GM18861 (cell line): ENCODE measurements at regions not wholly inside any gene's neighbourhood (a gene's known extent, or its start where the extent isn't known, plus 50 kb on each side); places are given as distances from the start of the nearest gene placed in this dataset.

Source experiments
- ATAC-seq: cut with Tn5 transposase; IDR thresholded peaks from one replicate; pipeline ENCODE4 v1.9.1; 2021; ENCODE audit not compliant: unreplicated experiment

- no peak for ATAC-seq
These were observed 149.9 kb upstream of the PAQR3 start for GRCh38 chr4:79088946-79089691.

- ATAC-seq = no peak
These were observed 147.8 kb upstream of the PAQR3 start for GRCh38 chr4:79087071-79087470.

DNA sequence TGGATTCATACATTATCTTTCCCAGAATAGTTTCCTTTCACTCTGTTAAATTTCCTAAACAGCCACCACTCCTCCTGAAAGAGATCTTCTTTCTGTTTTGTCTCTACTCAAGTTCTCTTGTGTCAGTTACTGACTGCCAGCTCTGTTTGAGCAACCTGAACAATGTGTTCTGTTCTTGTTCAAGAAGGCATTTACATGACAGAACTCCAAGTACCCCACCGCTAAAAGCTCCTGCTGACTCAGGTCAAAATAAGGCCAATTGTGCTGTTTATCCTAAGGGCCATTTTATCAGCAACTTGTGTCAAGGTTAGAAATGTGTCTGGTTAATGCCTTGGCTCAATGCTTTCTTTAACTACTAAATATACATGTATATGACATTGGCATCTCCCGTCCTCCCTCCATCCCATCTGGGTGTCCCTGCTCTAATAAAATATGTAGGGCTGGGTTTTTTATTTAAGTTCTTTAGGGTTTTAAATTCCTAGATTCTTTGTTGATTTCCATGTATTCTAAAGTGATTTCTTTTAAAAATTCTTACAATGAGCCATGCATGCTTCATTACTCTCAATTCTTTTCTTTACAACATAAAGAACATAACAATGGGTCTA, 144.3 kb upstream of the PAQR3 start:
- ATAC-seq = no peak

DNA sequence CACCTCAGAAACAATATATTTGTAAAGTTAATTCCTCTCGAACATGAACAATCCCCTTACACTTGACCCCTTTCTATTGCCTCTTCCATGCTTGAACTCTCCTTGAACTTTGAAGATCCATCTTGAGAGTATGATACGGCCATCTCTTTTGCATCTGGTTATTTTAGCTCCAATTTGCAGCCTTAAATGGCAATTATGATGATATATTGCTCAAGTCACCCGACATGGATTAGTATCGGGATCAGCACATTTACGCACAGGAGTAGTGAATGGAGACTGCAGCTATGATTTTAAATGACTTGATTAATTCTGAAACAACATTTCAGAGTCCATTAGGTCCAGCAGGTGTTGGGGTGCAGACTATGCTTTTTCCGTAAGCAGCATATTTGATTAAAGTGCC, 143.8 kb upstream of the PAQR3 start:
- no peak for ATAC-seq

DNA sequence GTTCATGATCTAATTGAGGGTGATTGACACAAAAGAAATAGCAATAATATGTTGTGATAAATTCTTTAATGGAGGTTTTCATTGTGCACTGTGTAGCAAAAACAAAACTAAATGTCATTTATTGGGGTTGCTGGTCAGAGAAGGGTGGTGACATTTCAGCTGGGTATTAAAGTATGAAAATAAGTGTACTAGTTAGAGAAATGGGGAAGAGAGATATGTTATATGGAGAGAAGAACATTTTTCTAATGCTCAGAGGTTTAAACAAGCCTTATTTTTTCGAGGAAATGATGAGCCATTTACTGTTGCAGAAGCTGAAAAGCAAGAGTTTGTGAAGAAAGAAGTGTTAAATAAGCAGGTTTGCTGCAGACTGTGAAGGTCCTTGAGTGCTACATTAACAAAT, 142.7 kb upstream of the PAQR3 start:
- no peak for ATAC-seq

DNA sequence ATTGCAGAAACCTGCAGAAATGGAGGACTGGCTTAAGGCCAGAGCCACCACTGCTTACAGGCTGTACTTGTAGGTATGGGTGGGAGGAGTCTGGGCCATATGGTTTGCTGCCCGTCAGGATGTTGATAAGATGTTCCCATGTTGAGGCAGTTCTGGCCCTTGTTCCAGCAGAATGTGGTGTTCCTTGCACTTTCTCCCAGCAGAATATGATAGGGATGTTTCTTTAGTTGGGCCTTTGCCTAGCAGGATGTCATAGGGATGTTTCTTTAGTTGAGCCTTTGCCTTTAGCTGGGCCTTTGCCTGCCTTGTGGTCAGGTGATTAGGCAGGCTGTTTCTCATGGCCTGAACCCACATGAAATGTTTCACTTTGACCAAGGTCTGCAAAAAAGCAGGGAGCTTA, 139.1 kb upstream of the PAQR3 start:
- no peak for ATAC-seq

- no peak for ATAC-seq
These were observed 134.8 kb upstream of the PAQR3 start for GRCh38 chr4:79074040-79074439.

- no peak for ATAC-seq
These were observed 134.2 kb upstream of the PAQR3 start for GRCh38 chr4:79073471-79073870.

GRCh38 chr4:79065262-79065661, 126.0 kb upstream of the PAQR3 start:
- ATAC-seq = no peak

DNA sequence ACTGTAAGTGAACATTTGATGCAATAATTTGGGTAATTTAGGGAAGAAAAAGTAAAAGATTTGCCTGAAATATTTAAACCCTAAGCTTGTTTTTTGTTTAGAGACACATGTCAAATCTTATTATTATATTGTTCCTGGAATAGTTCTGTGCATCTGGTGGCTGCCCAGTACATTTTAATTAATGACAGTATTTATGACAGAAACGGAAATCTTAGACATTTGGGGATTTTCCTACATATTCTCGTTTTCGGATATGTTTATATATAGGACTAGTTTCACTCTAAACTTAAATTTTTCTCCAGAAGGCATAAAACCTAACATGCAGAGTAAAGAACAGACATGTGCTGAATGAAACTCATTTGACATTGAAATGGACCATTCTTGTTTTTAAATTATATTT, 125.6 kb upstream of the PAQR3 start:
- no peak for ATAC-seq

DNA sequence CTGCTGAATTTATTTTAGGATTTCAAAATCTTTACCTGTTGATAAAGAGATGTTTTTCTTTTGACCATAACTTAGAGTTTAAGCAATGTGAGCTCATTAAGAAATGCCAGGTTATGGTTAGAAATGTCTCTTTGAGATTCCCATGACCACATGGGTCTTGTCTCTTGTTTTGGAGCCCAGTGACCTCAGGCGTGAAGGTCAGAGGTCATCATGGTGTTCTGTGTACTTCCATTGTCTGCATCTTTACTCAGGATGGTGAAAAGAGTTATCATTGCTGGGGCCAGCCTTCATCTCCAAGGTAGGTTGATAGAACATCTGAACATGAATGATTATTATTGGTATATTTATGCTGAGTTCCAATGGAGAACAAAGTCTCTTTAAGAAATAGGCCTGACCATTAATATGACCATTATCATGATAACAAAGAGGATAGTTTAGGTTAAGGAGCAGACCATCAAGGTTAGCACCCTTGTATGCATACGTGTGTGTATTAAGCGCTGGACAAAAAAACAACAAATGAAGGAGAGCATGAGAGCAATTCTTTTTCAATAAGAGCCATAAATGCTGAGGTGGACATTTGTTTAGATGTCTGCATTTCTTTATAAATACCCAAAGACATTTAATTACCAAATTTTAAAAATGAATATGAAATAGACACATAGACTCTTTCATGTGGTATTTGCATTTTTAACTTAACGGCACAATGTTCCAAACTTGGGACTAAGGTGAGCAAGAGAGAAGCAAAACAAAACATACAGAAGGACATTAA, 120.6 kb upstream of the PAQR3 start:
- ATAC-seq = no peak

DNA sequence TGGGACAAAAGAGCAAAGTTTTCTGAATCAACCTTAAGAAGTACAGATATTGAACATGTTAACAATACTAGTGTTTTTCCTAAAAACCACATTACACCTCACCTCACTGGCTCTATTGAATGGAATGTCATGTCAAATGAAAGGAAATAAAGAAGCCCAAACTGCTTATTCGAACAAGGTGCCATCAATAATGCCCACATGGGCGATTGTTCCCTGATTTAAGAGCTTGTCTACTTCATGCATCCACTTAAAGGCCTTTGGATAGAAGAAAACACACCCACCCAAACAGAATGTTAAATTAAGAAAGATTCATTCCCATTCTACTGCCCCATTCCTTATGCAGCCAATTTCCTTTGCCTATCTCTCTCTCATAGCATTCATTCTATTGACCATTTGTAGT, 118.5 kb upstream of the PAQR3 start:
- ATAC-seq = no peak

- no peak for ATAC-seq
These were observed 114.5 kb upstream of the PAQR3 start for GRCh38 chr4:79053754-79054153.

DNA sequence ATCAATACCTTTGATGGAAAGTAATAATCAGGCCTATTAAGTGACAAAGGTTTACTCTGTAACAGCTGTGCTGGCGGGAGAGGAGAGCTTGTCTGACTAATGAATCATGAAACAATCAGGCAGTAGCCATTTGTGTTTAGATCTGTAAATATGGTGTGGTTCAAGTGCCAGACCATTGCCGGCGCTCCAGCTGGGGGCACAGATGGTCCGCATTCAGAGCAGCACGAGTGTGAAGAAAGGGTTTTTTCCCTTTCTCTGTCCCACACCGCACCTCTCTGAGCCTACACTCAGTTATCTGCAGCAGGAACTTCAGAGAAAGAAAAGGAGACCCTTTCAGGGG, 111.3 kb upstream of the PAQR3 start:
- no peak for ATAC-seq

GRCh38 chr4:79049840-79050540, 110.8 kb upstream of the PAQR3 start:
- ATAC-seq = no peak

- no peak for ATAC-seq
These were observed 109.6 kb upstream of the PAQR3 start for GRCh38 chr4:79048878-79049277.

- ATAC-seq = no peak
These were observed 108.1 kb upstream of the PAQR3 start for GRCh38 chr4:79047316-79047715.

DNA sequence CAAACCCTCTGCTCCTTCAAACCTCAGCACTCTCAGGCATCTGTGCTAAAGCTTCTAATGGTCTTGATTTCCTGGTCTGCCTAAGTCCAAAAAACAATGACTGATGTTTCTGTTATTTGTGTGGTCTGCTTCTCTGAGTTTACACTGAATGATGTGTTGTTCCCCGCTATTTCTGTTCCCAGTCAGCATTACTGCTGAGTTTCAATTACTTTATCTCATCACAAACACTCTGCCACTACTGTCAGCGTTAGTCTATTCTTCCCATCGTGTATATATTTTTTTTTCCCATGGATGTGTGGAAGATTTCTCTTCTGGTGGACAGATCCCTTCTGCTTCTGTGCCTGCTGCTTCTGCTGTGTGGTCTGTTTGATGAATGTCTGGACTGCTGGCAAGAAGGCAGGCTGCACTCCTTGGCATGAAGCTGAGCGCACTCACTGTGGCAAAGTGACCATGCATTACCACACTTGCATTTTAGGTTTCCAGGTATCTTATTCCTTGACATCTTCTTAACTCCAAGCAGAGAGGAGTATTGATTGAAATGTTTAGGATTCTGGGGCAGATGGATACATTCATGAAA, 106.9 kb upstream of the PAQR3 start:
- ATAC-seq = no peak

DNA sequence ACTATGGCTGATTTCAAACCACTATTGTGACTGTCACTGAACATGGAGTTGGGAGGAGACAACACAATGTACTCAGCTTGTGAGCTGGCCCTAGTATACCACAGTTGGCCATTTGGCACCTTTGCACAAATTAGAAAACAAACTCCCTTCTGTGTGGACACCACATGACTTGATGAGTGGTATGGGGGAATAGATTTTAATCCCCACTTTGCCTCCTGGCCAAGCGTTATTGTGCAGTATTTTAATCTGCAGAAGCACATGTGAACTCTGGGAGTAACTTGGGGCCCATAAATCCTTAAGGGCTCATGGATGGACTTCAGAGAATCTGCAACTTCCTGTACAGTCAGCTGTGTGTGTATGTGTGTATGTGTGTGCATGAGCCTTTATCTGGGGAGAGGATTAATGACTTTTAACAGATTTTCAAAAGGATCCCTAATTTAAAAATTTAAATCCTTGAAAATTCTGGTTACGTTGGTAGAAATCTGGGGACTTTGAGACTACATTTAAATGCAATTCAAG, 105.0 kb upstream of the PAQR3 start:
- ATAC-seq = no peak

DNA sequence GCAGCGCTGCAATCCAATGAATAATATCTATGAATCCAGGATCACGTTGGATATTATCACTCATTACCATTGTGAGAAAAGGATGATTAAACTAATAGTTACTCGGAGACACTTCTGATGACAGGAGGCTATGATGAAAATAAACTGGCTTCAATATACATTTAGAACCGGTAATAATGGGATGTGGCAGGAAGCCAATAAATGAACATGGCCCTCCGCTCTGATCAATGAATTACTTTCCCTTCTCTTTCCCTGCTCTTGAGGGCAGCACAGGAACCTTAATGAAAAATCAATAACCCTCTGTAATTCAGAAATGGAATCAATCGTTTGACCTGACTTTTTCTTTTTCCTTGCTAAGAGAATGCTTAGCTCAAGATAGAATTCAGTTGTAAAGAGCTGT, 103.9 kb upstream of the PAQR3 start:
- ATAC-seq = no peak

DNA sequence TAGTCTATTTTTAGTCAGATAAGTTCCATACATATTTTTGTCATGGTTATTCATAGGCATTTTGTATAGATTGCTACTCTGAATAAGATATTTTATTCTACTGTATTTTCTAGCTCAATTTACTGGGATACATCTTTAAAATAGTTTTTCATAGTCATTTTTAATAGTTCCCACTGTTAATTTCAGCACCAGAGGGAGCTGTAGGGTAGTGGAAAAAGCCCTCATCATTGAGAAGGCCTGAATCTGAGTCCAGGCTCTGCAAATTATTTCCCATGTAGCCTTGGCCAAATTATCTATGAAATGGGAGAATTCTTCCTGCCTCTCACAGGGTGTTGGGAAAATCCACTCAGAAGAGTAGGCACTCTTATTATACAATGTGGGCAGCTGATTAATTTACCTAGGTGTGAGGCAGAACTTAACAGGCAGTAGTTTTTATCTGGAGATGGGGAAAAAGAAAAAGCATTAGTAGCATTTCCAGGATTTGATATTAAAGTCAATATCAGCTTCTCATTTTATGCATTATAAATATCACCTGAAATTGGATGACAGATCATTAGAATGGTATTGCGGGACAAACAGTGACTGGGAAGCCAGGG, 102.9 kb upstream of the PAQR3 start:
- no peak for ATAC-seq
